NCI-H510A treated with DMSO at 0.1 percent for 48 hours (cell line): ENCODE measurements at regions not wholly inside any gene's neighbourhood (a gene's known extent, or its start where the extent isn't known, plus 50 kb on each side); places are given as distances from the start of the nearest gene placed in this dataset.

Experiments used
- DNase-seq: peaks from one replicate; lab custom pipeline; 2025; lab: John Stamatoyannopoulos, UW

- DNase-seq = no peak
These were observed 149.7 kb downstream of the CAAP1 start for GRCh38 chr9:26742828-26743476.

GRCh38 chr9:26735160-26735559 lies 157.4 kb downstream of the CAAP1 start:
- no peak for DNase-seq

GRCh38 chr9:26729187-26729586 lies 163.4 kb downstream of the CAAP1 start:
- DNase-seq = no peak

- DNase-seq = no peak
These were observed 165.1 kb downstream of the CAAP1 start for GRCh38 chr9:26727471-26727870.

GRCh38 chr9:26725573-26725972 lies 167.0 kb downstream of the CAAP1 start:
- no peak for DNase-seq

GRCh38 chr9:26723486-26723885 lies 169.1 kb downstream of the CAAP1 start:
- no peak for DNase-seq

- no peak for DNase-seq
These were observed 169.8 kb downstream of the CAAP1 start for GRCh38 chr9:26722755-26723154.

- DNase-seq = no peak
These were observed 182.6 kb downstream of the CAAP1 start for GRCh38 chr9:26710008-26710407.

- DNase-seq = no peak
These were observed 186.4 kb downstream of the CAAP1 start for GRCh38 chr9:26706223-26706622.

- no peak for DNase-seq
These were observed 197.3 kb downstream of the CAAP1 start for GRCh38 chr9:26695298-26695622.

GRCh38 chr9:26694381-26695297 lies 198.0 kb downstream of the CAAP1 start:
- no peak for DNase-seq

- DNase-seq = no peak
These were observed 203.6 kb downstream of the CAAP1 start for GRCh38 chr9:26689041-26689440.

- DNase-seq = no peak
These were observed 205.2 kb downstream of the CAAP1 start for GRCh38 chr9:26687421-26687820.

GRCh38 chr9:26685818-26686217 lies 206.8 kb downstream of the CAAP1 start:
- DNase-seq = no peak

GRCh38 chr9:26684029-26684428 lies 208.6 kb downstream of the CAAP1 start:
- no peak for DNase-seq

- no peak for DNase-seq
These were observed 209.7 kb downstream of the CAAP1 start for GRCh38 chr9:26682796-26683496.

GRCh38 chr9:26682041-26682440 lies 210.6 kb downstream of the CAAP1 start:
- no peak for DNase-seq

GRCh38 chr9:26677965-26678706 lies 214.5 kb downstream of the CAAP1 start:
- DNase-seq = no peak

GRCh38 chr9:26675035-26675434 lies 217.6 kb downstream of the CAAP1 start:
- DNase-seq = no peak

- no peak for DNase-seq
These were observed 219.3 kb downstream of the CAAP1 start for GRCh38 chr9:26673261-26673660.

- DNase-seq = no peak
These were observed 222.6 kb downstream of the CAAP1 start for GRCh38 chr9:26669701-26670670.
